Activated CD8-positive, alpha-beta T cell treated with anti-CD3 and anti-CD28 coated beads, Interleukin-2, amount 10 ng/mL, durations not matched to agents 7 days and 5 days (primary cell): ENCODE measurements at regions not wholly inside any gene's neighbourhood (a gene's known extent, or its start where the extent isn't known, plus 50 kb on each side); places are given as distances from the start of the nearest gene placed in this dataset.

Source experiments
- ATAC-seq: fragments of 150-1000 bp; cut with Tn5 transposase; one replicate; pipeline ENCODE4 v1.10.0; 2021; ENCODE audit warnings: moderate library complexity
- CTCF ChIA-PET: fragments of 350-600 bp; sonication (Branson Sonifier 250); formaldehyde crosslinking; loops from one replicate; lab custom pipeline; 2021; ENCODE audit warnings: antibody characterized with exemption; lab: Charles Lee
- POLR2A ChIA-PET: fragments of 350-600 bp; sonication (Branson Sonifier 250); formaldehyde crosslinking; loops from one replicate; lab custom pipeline; 2021; ENCODE audit warnings: antibody characterized with exemption; lab: Charles Lee
- DNase-seq: peaks from one replicate; pipeline ENCODE4 v3.0.0-alpha.2; 2020
- H3K27ac Mint-ChIP-seq: one replicate; pipeline ENCODE4 v1.8.0; 2021; ENCODE audit warnings: mild to moderate bottlenecking, mixed read lengths
- H3K27me3 Mint-ChIP-seq: one replicate; pipeline ENCODE4 v1.8.0; 2021; ENCODE audit warnings: low read depth, mixed read lengths
- H3K36me3 Mint-ChIP-seq: one replicate; pipeline ENCODE4 v1.8.0; 2021; ENCODE audit warnings: low read depth, mixed read lengths
- H3K4me1 Mint-ChIP-seq: one replicate; pipeline ENCODE4 v1.8.0; 2021; ENCODE audit warnings: low read depth, mixed read lengths
- H3K4me3 Mint-ChIP-seq: one replicate; pipeline ENCODE4 v1.8.0; 2021; ENCODE audit warnings: mild to moderate bottlenecking, mixed read lengths
- H3K9me3 Mint-ChIP-seq: one replicate; pipeline ENCODE4 v1.8.0; 2022; ENCODE audit warnings: mixed read lengths; ENCODE audit not compliant: insufficient read depth

- Mint-ChIP-seq H3K27me3 (no peaks in the 10 kb centered on the region), H3K9me3 (no peaks in the 10 kb centered on the region), H3K4me3 (no peak overlapping the region), H3K36me3 (no peaks in the 10 kb centered on the region), H3K4me1 (no peaks in the 10 kb centered on the region), H3K27ac (no peak overlapping the region)
- POLR2A ChIA-PET = no interaction called here
- ATAC-seq = no peak
- DNase-seq = no peak
- CTCF ChIA-PET = no interaction called here
Measured at GRCh38 chr6:126091466-126091865, 105.1 kb downstream of the TRMT11 start.

- ATAC-seq (no peak), DNase-seq (no peak)
- POLR2A ChIA-PET = no interaction called here
- no peaks in the 10 kb centered on the region for H3K4me1 Mint-ChIP-seq
- H3K27me3 Mint-ChIP-seq = no peaks in the 10 kb centered on the region
- no peaks in the 10 kb centered on the region for H3K36me3 Mint-ChIP-seq
- H3K4me3 Mint-ChIP-seq = no peak overlapping the region
- CTCF ChIA-PET = no interaction called here
- H3K9me3 Mint-ChIP-seq = no peaks in the 10 kb centered on the region
- no peak overlapping the region for H3K27ac Mint-ChIP-seq
Measured at GRCh38 chr6:126093108-126093507, 106.8 kb downstream of the TRMT11 start.

- no peak overlapping the region for H3K27ac Mint-ChIP-seq
- no peak for DNase-seq
- no peak for ATAC-seq
- ChIA-PET POLR2A (interaction anchor here (0.6 kb wide), 1 partner anchor 829 kb away, joined by 3 read pairs; no protein-coding TSS in a partner anchor), CTCF (interaction anchor here (0.7 kb wide), 1 partner anchor 12 kb away, joined by 3 read pairs; no protein-coding TSS in a partner anchor)
- H3K27me3 Mint-ChIP-seq = no peaks in the 10 kb centered on the region
- H3K4me3 Mint-ChIP-seq = no peak overlapping the region
- H3K36me3 Mint-ChIP-seq = no peaks in the 10 kb centered on the region
- no peaks in the 10 kb centered on the region for H3K4me1 Mint-ChIP-seq
- H3K9me3 Mint-ChIP-seq = no peaks in the 10 kb centered on the region
Measured at GRCh38 chr6:126094411-126094810, 108.1 kb downstream of the TRMT11 start.

- Mint-ChIP-seq H3K4me3 (no peak overlapping the region), H3K36me3 (no peaks in the 10 kb centered on the region), H3K9me3 (no peaks in the 10 kb centered on the region), H3K27ac (no peak overlapping the region), H3K4me1 (no peaks in the 10 kb centered on the region), H3K27me3 (no peaks in the 10 kb centered on the region)
- CTCF ChIA-PET = no interaction called here
- POLR2A ChIA-PET = no interaction called here
- DNase-seq = no peak
- no peak for ATAC-seq
Measured at GRCh38 chr6:126100386-126100785, 114.0 kb downstream of the TRMT11 start.

- CTCF ChIA-PET = no interaction called here
- Mint-ChIP-seq H3K9me3 (no peaks in the 10 kb centered on the region), H3K4me3 (no peak overlapping the region), H3K36me3 (no peaks in the 10 kb centered on the region), H3K27ac (no peak overlapping the region), H3K4me1 (no peaks in the 10 kb centered on the region), H3K27me3 (no peaks in the 10 kb centered on the region)
- POLR2A ChIA-PET = no interaction called here
- DNase-seq = no peak
- no peak for ATAC-seq
Measured at GRCh38 chr6:126102358-126102757, 116.0 kb downstream of the TRMT11 start.

GRCh38 chr6:126103993-126104392 is 117.7 kb downstream of the TRMT11 start:
- H3K4me1 Mint-ChIP-seq = no peaks in the 10 kb centered on the region
- no peaks in the 10 kb centered on the region for H3K27me3 Mint-ChIP-seq
- no peaks in the 10 kb centered on the region for H3K9me3 Mint-ChIP-seq
- H3K36me3 Mint-ChIP-seq = no peaks in the 10 kb centered on the region
- CTCF ChIA-PET = no interaction called here
- no peak overlapping the region for H3K4me3 Mint-ChIP-seq
- ATAC-seq (no peak), DNase-seq (no peak)
- no peak overlapping the region for H3K27ac Mint-ChIP-seq
- POLR2A ChIA-PET = no interaction called here

GRCh38 chr6:126107475-126108166 is 121.3 kb downstream of the TRMT11 start:
- ChIA-PET POLR2A (no interaction called here), CTCF (no interaction called here)
- ATAC-seq (no peak), DNase-seq (no peak)
- H3K9me3 Mint-ChIP-seq = no peaks in the 10 kb centered on the region
- no peak overlapping the region for H3K27ac Mint-ChIP-seq
- no peak overlapping the region for H3K4me3 Mint-ChIP-seq
- H3K27me3 Mint-ChIP-seq = no peaks in the 10 kb centered on the region
- no peaks in the 10 kb centered on the region for H3K4me1 Mint-ChIP-seq
- no peaks in the 10 kb centered on the region for H3K36me3 Mint-ChIP-seq

- ChIA-PET CTCF (no interaction called here), POLR2A (no interaction called here)
- no peak for DNase-seq
- Mint-ChIP-seq H3K27me3 (no peaks in the 10 kb centered on the region), H3K9me3 (no peaks in the 10 kb centered on the region), H3K36me3 (no peaks in the 10 kb centered on the region), H3K27ac (no peak overlapping the region), H3K4me3 (no peak overlapping the region), H3K4me1 (no peaks in the 10 kb centered on the region)
- no peak for ATAC-seq
Measured at GRCh38 chr6:126110512-126111270, 124.4 kb downstream of the TRMT11 start.

GRCh38 chr6:126111327-126111726 is 125.0 kb downstream of the TRMT11 start:
- no peaks in the 10 kb centered on the region for H3K4me1 Mint-ChIP-seq

GRCh38 chr6:126112171-126112632 is 125.9 kb downstream of the TRMT11 start:
- POLR2A ChIA-PET = no interaction called here
- no peak overlapping the region for H3K4me3 Mint-ChIP-seq
- H3K27ac Mint-ChIP-seq = no peak overlapping the region
- H3K4me1 Mint-ChIP-seq = no peaks in the 10 kb centered on the region
- CTCF ChIA-PET = no interaction called here
- no peak for DNase-seq
- H3K36me3 Mint-ChIP-seq = no peaks in the 10 kb centered on the region
- no peak for ATAC-seq
- H3K27me3 Mint-ChIP-seq = no peaks in the 10 kb centered on the region
- H3K9me3 Mint-ChIP-seq = no peaks in the 10 kb centered on the region

More at GRCh38 chr6:126111327-126111726, 125.0 kb downstream of the TRMT11 start:
- H3K9me3 Mint-ChIP-seq = no peaks in the 10 kb centered on the region
- ATAC-seq (no peak), DNase-seq (no peak)
- ChIA-PET POLR2A (no interaction called here), CTCF (no interaction called here)
- no peak overlapping the region for H3K4me3 Mint-ChIP-seq
- no peaks in the 10 kb centered on the region for H3K27me3 Mint-ChIP-seq
- no peaks in the 10 kb centered on the region for H3K36me3 Mint-ChIP-seq
- H3K27ac Mint-ChIP-seq = no peak overlapping the region

GRCh38 chr6:126113261-126113660 is 126.9 kb downstream of the TRMT11 start:
- DNase-seq = no peak
- no peaks in the 10 kb centered on the region for H3K27me3 Mint-ChIP-seq
- ATAC-seq = no peak
- no peaks in the 10 kb centered on the region for H3K36me3 Mint-ChIP-seq
- H3K4me1 Mint-ChIP-seq = no peaks in the 10 kb centered on the region
- H3K9me3 Mint-ChIP-seq = no peaks in the 10 kb centered on the region
- H3K27ac Mint-ChIP-seq = no peak overlapping the region
- ChIA-PET POLR2A (no interaction called here), CTCF (no interaction called here)
- H3K4me3 Mint-ChIP-seq = no peak overlapping the region

GRCh38 chr6:126117251-126117650 is 130.9 kb downstream of the TRMT11 start:
- ChIA-PET POLR2A (no interaction called here), CTCF (no interaction called here)
- DNase-seq (no peak), ATAC-seq (no peak)
- Mint-ChIP-seq H3K4me3 (no peak overlapping the region), H3K9me3 (no peaks in the 10 kb centered on the region), H3K27ac (no peak overlapping the region), H3K27me3 (no peaks in the 10 kb centered on the region), H3K4me1 (no peaks in the 10 kb centered on the region), H3K36me3 (no peaks in the 10 kb centered on the region)
